Fibroblast of gingiva (primary cell): ENCODE measurements at regions not wholly inside any gene's neighbourhood (a gene's known extent, or its start where the extent isn't known, plus 50 kb on each side); places are given as distances from the start of the nearest gene placed in this dataset.

Experiments
- DNase-seq: peaks from one replicate; pipeline ENCODE4 v3.0.0-alpha.2; 2011; ENCODE audit warnings: low read depth

GRCh38 chr3:72375237-72376076, 472.8 kb downstream of the SHQ1 start:
- no peak for DNase-seq

- DNase-seq = no peak
Measured at GRCh38 chr3:72373139-72373538, 475.1 kb downstream of the SHQ1 start.

GRCh38 chr3:72372161-72372560, 476.1 kb downstream of the SHQ1 start:
- DNase-seq = no peak

- no peak for DNase-seq
Measured at GRCh38 chr3:72371431-72371830, 476.8 kb downstream of the SHQ1 start.

DNA sequence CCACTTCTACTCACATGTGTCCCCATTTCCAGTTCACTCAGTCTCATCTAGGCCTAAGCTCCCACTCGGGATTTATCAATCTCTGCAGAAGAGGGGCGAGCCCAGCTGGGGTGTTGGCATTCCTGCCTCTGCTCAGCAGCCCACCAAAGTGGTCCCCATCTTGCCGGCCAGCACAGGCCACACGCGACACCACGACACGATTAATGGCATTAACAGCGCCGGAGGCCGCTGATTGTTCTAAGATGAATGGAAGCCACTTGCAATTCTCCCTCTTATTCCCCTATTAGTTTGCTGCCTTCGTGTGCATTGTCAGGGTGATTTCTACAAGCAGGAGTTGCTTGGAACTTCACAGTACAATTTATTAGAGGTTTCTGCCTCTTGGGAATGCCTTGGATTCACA, 477.3 kb downstream of the SHQ1 start:
- no peak for DNase-seq

GRCh38 chr3:72369681-72370080, 478.6 kb downstream of the SHQ1 start:
- DNase-seq = no peak

DNA sequence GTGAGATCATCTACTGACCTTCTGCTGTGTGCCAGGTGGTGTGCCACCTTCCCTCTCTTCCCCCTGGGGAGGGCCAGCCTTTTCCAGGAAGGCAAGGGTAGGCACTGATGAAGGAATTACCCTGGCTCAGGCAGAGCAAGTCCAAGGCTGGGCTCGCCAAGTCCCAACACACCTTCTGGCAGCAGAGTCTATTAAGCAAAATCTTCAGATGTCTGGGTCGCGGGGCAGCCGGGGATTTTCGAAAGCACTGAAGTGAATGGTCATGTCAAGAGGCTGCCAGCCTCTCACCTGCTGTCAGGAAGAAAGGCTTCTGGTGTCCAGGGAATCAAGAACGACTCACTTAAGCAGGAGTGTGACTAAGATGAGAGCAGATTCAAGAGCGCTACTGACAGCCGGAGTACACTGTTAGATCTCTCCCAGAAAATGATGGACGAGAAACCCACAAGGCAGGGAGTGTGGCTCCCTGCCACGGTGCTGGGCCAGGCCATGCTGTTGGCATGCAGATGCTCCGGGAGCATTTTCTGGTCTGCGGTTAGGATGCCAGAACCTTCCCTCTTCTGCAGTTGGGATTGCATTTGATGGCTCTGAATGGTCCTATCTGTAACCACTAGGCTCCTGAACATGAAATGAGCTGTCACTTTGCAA, 479.8 kb downstream of the SHQ1 start:
- peak; percentile 38 for DNase-seq

GRCh38 chr3:72361990-72362389, 486.3 kb downstream of the SHQ1 start:
- no peak for DNase-seq

DNA sequence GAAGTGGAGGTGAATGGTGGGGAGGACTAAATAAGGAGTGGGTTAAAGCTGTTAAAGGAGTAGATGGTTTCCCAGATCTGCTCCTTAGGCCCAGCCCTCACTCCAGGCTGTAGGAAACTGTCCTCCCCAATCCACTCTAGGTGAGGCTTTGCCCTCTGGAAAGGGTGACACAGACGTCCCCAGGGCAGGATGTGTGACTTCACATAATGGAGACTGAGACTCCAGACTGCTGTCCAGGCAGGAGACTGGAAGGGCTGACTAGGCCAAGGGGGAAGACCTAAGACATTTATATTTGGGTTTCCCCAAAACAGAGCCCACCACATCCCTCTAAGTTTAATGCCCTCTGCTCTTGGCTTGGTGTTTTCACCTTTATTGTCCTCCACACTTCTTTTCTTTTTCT, 488.5 kb downstream of the SHQ1 start:
- DNase-seq = no peak

GRCh38 chr3:72355168-72355567, 493.1 kb downstream of the SHQ1 start:
- no peak for DNase-seq

- DNase-seq = no peak
Measured at GRCh38 chr3:72354486-72354885, 493.8 kb downstream of the SHQ1 start.

GRCh38 chr3:72353236-72354128, 494.8 kb downstream of the SHQ1 start:
- DNase-seq = no peak

DNA sequence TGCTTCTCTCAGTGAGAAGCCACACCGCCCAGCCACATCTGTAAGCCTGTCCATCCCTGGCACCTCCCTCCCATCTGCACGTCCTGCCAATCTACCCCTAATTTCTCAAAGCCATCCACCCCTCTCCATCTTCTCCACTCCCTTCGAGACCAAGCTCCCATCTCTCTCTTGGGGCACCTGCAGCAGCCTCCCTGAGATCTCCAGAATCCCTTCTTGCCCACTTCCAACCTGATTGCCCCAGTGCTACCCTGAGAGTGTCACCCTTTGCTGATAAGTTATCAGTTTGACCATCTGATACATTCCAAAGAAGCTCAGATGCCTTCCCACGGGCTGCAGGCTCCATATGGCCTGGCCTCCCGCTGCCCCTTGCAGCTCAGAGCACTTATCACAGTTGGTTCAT, 496.1 kb downstream of the SHQ1 start:
- DNase-seq = no peak

DNA sequence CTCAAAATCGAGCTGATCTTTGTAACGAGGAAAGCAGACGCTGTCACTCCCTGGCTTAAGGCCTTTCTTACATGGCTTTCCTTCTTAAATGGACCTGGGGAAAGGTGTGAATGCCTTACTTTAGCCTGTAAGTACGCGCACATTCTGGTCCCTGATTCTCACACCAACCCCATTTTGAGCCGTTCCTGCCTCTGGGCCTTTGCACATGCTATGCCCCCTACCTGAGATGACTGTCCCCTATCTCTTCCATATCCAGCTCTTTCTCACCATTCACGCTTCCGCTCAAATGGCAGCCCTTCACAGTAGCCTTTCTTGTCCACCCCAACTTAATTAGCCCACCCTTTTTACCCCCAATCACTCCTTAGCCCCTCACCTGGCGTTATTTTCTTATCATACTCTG, 496.7 kb downstream of the SHQ1 start:
- DNase-seq = no peak

DNA sequence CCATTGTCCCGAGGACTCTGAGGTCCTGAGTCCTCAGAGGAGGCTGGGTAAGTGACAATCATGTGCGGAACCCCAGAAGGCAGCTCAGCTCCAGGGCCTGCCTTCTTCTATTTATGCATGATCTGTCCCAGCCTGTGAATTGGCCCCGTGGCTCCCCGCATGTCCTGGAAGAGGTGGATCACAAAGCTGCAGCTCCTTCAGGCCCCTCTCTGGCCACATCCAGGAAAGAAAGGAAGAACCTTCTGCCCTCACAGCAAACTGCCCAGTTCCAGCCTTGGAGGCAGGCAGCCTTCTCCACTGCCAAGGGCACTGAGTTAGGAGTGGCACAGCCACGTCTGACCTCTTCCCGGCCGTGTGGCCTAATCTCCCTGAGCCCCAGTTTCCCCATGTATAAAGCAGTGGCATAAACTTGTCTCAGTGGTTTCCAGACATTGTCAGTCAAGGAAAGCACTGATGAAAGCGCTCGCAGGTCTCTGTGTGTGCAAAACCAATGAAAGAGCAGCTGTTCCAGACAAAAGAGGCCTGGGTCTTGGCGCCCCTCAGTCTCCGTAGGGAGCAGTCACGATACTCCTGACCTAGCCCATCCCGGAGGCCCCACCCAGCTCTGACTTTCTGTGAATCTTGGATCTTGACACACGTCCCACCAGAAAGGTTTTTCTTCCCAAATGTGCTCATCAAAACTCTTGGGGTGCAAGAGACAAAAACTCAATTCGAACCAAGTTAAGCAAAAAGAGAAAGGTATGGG, 497.3 kb downstream of the SHQ1 start:
- DNase-seq = no peak

GRCh38 chr3:72348357-72348756, 499.9 kb downstream of the SHQ1 start:
- peak; percentile 9 for DNase-seq

- DNase-seq = peak; percentile 99
Measured at GRCh38 chr3:72347819-72348319, 500.4 kb downstream of the SHQ1 start.

GRCh38 chr3:72346526-72346926, 501.7 kb downstream of the SHQ1 start:
- peak; percentile 99 for DNase-seq

DNA sequence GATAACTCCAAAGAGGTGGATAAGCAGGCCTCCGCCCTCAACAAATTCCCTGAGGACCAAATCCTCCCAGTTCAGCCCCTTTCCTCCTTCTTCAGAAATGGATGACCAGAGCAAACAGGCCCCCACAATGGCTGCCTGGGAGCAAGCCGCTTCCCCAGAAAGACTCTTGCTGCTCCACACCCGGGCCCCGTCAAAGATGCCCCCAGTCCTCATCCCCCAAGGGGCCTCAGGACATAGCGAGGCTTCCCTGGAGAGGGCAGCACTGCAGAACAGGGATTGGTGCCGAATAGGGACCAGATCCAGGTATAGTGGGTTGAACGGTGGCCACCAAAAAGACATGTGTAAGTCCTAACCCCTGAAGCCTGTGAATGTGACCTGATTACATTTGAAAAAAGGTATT, 502.3 kb downstream of the SHQ1 start:
- DNase-seq = no peak

DNA sequence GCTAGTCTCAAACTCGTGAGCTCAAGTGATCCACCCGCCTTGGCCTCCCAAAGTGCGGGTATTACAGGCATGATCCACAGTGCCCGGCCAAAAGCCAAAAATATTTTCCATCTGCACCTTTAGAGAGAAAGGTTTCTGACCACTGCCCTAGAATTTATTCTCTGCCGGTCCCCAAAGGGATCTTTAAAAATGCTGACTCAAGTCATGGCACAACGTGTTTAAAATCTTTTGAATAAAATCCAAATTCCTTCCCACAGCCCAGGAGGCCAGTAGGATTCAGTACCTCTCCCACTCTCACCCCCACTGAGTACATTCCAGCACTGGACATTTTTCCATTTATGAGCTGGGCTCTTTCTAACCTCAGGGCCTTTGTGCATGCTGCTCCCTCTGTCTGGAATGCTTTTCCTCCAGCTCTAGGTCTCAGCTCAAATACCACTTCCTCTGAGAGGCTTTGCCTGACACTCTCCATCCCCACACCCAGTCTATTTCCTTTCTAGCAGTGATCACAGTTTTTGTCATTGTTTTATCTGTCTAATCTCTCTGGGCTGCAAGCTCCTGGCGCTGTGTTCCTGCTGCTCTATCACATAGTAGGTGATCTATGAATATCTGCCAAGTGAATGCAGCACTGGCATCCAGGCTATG, 502.9 kb downstream of the SHQ1 start:
- no peak for DNase-seq

DNA sequence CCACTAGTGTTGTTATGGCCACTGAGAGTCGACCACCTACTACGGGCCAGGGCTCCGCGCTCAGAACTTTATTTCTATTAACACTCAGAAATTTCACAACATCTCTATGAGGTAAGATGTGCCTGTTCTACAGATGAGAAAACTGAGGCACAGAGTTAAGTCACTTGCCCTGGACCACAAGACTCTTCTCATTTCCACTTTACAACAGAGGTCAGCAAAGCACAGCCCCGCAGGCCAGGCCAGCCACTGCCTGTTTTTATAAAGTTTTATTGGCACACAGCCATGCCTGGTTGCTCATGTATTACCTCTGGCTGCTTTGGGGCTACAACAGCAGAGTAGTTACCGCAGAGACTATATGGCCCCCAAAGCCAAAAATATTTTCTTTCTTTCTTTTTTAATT, 503.6 kb downstream of the SHQ1 start:
- DNase-seq = no peak
